Upper lobe of right lung (tissue), 1 donor: ENCODE measurements at regions not wholly inside any gene's neighbourhood (a gene's known extent, or its start where the extent isn't known, plus 50 kb on each side); places are given as distances from the start of the nearest gene placed in this dataset.

ENCODE experiments used
- ATAC-seq: fragments of 200-7000 bp; cut with Tn5 transposase; one replicate; pipeline ENCODE4 v1.9.1; 2020; ENCODE audit warnings: mild to moderate bottlenecking, moderate library complexity
- DNase-seq: peaks from one replicate; pipeline ENCODE4 v3.0.0-alpha.2; 2020
- H3K27ac ChIP-seq: fragments of 200-600 bp; one replicate; pipeline ENCODE4 v1.8.0; 2022
- H3K27me3 ChIP-seq: fragments of 200-600 bp; one replicate; pipeline ENCODE4 v1.8.0; 2022; ENCODE audit warnings: mild to moderate bottlenecking
- H3K36me3 ChIP-seq: fragments of 200-600 bp; one replicate; pipeline ENCODE4 v1.8.0; 2022
- H3K4me1 ChIP-seq: fragments of 200-600 bp; one replicate; pipeline ENCODE4 v1.8.0; 2022
- H3K4me3 ChIP-seq: fragments of 200-600 bp; one replicate; pipeline ENCODE4 v1.8.0; 2022; ENCODE audit warnings: mild to moderate bottlenecking
- H3K9me3 ChIP-seq: fragments of 200-600 bp; one replicate; pipeline ENCODE4 v1.8.0; 2022
- CTCF ChIP-seq: fragments of 200-600 bp; IDR thresholded peaks from one replicate; pipeline ENCODE4 v1.8.0; 2022; ENCODE audit warnings: antibody characterized with exemption
- intact Hi-C: fragments of 100-400 bp; cut with DNase I; formaldehyde crosslinking; loops from one replicate; pipeline ENCODE4 v1.11.0; 2022
- donor health status: DM: no; HTN: yes; CAD: no; lungs with severe emphysema.

- Histone ChIP-seq H3K4me3 (no peak overlapping the region), H3K36me3 (no peaks in the 10 kb centered on the region), H3K9me3 (no peaks in the 10 kb centered on the region), H3K27me3 (no peaks in the 10 kb centered on the region), H3K27ac (no peak overlapping the region), H3K4me1 (no peaks in the 10 kb centered on the region)
- intact Hi-C loops, result no loop called here
- ATAC-seq, result no peak
- TF ChIP-seq CTCF, result no peak
- DNase-seq, result no peak
Observed at GRCh38 chr2:234802845-234803171, 149.0 kb upstream of the SH3BP4 start.

- no peak for TF ChIP-seq CTCF
- Histone ChIP-seq H3K27ac (no peak overlapping the region), H3K36me3 (no peaks in the 10 kb centered on the region), H3K4me3 (no peak overlapping the region), H3K4me1 (no peaks in the 10 kb centered on the region), H3K27me3 (no peaks in the 10 kb centered on the region), H3K9me3 (no peaks in the 10 kb centered on the region)
- no peak for ATAC-seq
- intact Hi-C loops, result no loop called here
- no peak for DNase-seq
Observed at GRCh38 chr2:234802071-234802844, 149.6 kb upstream of the SH3BP4 start.

GRCh38 chr2:234797566-234798250 lies 154.1 kb upstream of the SH3BP4 start:
- intact Hi-C loops, result no loop called here
- no peak for TF ChIP-seq CTCF
- Histone ChIP-seq H3K27me3 (no peaks in the 10 kb centered on the region), H3K4me1 (peaks cover 6% of the 10 kb centered on the region), H3K36me3 (no peaks in the 10 kb centered on the region), H3K4me3 (no peak overlapping the region), H3K9me3 (no peaks in the 10 kb centered on the region), H3K27ac (no peak overlapping the region)
- DNase-seq (no peak), ATAC-seq (no peak)

GRCh38 chr2:234796045-234796591 lies 155.7 kb upstream of the SH3BP4 start:
- no peaks in the 10 kb centered on the region for H3K27me3 ChIP-seq
- H3K4me1 ChIP-seq, result peaks cover 6% of the 10 kb centered on the region
- no peaks in the 10 kb centered on the region for H3K9me3 ChIP-seq
- intact Hi-C loops, result no loop called here
- H3K27ac ChIP-seq, result no peak overlapping the region
- ATAC-seq (no peak), DNase-seq (no peak)
- no peak overlapping the region for H3K4me3 ChIP-seq
- TF ChIP-seq CTCF, result no peak
- no peaks in the 10 kb centered on the region for H3K36me3 ChIP-seq

GRCh38 chr2:234795272-234795920 lies 156.4 kb upstream of the SH3BP4 start:
- no peak for ATAC-seq
- TF ChIP-seq CTCF, result no peak
- intact Hi-C loops, result no loop called here

More at GRCh38 chr2:234795272-234795920, 156.4 kb upstream of the SH3BP4 start:
- no peak for DNase-seq
- H3K27ac ChIP-seq, result no peak overlapping the region
- no peaks in the 10 kb centered on the region for H3K36me3 ChIP-seq
- H3K27me3 ChIP-seq, result no peaks in the 10 kb centered on the region
- H3K4me3 ChIP-seq, result no peak overlapping the region
- peaks cover 6% of the 10 kb centered on the region for H3K4me1 ChIP-seq
- H3K9me3 ChIP-seq, result no peaks in the 10 kb centered on the region
